ENCODE measurements at regions not wholly inside any gene's neighbourhood (a gene's known extent, or its start where the extent isn't known, plus 50 kb on each side); places are given as distances from the start of the nearest gene placed in this dataset.

DNA sequence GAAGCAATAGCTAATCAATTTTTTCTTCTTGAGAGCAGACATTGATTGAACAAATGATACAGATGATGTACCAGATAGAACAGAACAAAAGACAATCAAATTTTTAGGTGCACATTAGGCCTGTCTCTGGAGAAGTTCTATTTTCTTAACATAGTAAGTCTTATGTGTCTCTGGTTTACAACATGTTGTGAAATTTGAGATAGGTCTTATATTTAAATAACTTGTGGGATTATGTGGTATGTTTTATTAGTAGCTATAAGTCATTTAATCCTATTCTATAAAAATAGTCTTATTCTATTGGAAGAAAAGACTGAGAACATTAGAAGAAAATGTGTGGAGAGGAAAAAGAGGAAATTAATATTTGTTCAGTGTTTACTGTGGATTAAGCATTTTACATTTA is 358.0 kb downstream of the ATP23 start:
- TF ChIP-seq CTCF (IDR thresholded peaks at IDR 0.05; ENCODE audit: low read depth, low read length) (no peak), EZH2phosphoT487 (IDR thresholded peaks at IDR 0.05; ENCODE audit: low read depth) (no peak)
